SK-N-SH (cell line): ENCODE measurements at regions not wholly inside any gene's neighbourhood (a gene's known extent, or its start where the extent isn't known, plus 50 kb on each side); places are given as distances from the start of the nearest gene placed in this dataset.

Experiments used
- ELF1 ChIP-seq: IDR thresholded peaks from 2 replicates; pipeline ENCODE4 v1.4.0; 2012
- RAD21 ChIP-seq: IDR thresholded peaks from 2 replicates; pipeline ENCODE4 v1.6.1; 2012; ENCODE audit warnings: mild to moderate bottlenecking, low read length
- SMC3 ChIP-seq: IDR thresholded peaks from 2 replicates; pipeline ENCODE4 v1.6.1; 2012; ENCODE audit warnings: low read depth, low read length, improper control_type of control experiment
- TF ChIP-seq, protein P1 (sequence below): IDR thresholded peaks from 2 replicates; pipeline ENCODE4 v1.6.1; 2012; ENCODE audit warnings: mild to moderate bottlenecking, low read depth, low read length, moderate library complexity
- TF ChIP-seq, protein P2 (sequence below): fragments of 200-600 bp; sonication (generic); IDR thresholded peaks from 2 replicates; pipeline ENCODE4 v1.6.1; 2017; ENCODE audit warnings: antibody characterized with exemption, mild to moderate bottlenecking, moderate library complexity

DNA sequence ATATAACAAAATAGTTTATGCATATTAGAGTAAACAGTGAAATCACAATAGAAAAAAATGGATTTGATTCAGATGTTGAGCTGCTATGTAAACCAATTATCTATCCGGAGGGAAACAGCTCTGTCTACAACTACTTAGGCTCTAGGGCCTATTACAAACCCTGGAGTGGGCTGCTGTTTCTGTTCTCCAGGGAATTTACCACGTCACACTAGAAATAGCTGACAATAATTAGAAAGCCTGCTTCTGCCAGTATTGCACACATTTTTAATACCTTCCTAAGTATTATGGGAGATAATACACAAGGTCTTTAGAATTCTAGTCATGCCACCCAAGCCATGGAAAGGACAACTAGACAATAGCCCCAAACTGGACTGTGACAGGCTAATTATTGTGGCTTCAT lies 411.1 kb downstream of the FIGN start:
- TF ChIP-seq, protein P1, sequence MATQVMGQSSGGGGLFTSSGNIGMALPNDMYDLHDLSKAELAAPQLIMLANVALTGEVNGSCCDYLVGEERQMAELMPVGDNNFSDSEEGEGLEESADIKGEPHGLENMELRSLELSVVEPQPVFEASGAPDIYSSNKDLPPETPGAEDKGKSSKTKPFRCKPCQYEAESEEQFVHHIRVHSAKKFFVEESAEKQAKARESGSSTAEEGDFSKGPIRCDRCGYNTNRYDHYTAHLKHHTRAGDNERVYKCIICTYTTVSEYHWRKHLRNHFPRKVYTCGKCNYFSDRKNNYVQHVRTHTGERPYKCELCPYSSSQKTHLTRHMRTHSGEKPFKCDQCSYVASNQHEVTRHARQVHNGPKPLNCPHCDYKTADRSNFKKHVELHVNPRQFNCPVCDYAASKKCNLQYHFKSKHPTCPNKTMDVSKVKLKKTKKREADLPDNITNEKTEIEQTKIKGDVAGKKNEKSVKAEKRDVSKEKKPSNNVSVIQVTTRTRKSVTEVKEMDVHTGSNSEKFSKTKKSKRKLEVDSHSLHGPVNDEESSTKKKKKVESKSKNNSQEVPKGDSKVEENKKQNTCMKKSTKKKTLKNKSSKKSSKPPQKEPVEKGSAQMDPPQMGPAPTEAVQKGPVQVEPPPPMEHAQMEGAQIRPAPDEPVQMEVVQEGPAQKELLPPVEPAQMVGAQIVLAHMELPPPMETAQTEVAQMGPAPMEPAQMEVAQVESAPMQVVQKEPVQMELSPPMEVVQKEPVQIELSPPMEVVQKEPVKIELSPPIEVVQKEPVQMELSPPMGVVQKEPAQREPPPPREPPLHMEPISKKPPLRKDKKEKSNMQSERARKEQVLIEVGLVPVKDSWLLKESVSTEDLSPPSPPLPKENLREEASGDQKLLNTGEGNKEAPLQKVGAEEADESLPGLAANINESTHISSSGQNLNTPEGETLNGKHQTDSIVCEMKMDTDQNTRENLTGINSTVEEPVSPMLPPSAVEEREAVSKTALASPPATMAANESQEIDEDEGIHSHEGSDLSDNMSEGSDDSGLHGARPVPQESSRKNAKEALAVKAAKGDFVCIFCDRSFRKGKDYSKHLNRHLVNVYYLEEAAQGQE: no peak
- TF ChIP-seq, protein P2, sequence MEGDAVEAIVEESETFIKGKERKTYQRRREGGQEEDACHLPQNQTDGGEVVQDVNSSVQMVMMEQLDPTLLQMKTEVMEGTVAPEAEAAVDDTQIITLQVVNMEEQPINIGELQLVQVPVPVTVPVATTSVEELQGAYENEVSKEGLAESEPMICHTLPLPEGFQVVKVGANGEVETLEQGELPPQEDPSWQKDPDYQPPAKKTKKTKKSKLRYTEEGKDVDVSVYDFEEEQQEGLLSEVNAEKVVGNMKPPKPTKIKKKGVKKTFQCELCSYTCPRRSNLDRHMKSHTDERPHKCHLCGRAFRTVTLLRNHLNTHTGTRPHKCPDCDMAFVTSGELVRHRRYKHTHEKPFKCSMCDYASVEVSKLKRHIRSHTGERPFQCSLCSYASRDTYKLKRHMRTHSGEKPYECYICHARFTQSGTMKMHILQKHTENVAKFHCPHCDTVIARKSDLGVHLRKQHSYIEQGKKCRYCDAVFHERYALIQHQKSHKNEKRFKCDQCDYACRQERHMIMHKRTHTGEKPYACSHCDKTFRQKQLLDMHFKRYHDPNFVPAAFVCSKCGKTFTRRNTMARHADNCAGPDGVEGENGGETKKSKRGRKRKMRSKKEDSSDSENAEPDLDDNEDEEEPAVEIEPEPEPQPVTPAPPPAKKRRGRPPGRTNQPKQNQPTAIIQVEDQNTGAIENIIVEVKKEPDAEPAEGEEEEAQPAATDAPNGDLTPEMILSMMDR: no peak
- TF ChIP-seq RAD21 (no peak), ELF1 (no peak), SMC3 (no peak)
